Natural killer cell treated with Interleukin-12 subunit alpha and Interleukin-12 subunit beta and Interleukin-15 and Interleukin-18, amount 100 ng/mL, for 72 hours (primary cell): ENCODE measurements at regions not wholly inside any gene's neighbourhood (a gene's known extent, or its start where the extent isn't known, plus 50 kb on each side); places are given as distances from the start of the nearest gene placed in this dataset.

ENCODE experiments used
- ATAC-seq, 2 donors: fragments of 150-1000 bp; cut with Tn5 transposase in 1 of 2; sonication (Bioruptor Pico), chemical (Tn5 transposase) in 1 of 2; 2 replicates each; pipeline ENCODE4 v1.10.0; 2021
- DNase-seq: peaks from one replicate; pipeline ENCODE4 v3.0.0; 2022; ENCODE audit warnings: low spot score
- H3K27ac Mint-ChIP-seq, 2 donors: 1 replicate in 1 of 2; 2 replicates in 1 of 2; pipeline ENCODE4 v1.8.0; 2022; ENCODE audit warnings: mixed read lengths in 2 of 2, mild to moderate bottlenecking in 1 of 2, moderate library complexity in 1 of 2
- H3K27me3 Mint-ChIP-seq, 2 donors: 1 replicate in 1 of 2; 2 replicates in 1 of 2; pipeline ENCODE4 v1.8.0; 2022; ENCODE audit warnings: mixed read lengths in 2 of 2
- H3K36me3 Mint-ChIP-seq: one replicate; pipeline ENCODE4 v1.8.0; 2022; ENCODE audit warnings: mixed read lengths
- H3K4me1 Mint-ChIP-seq, 2 donors: 1 replicate in 1 of 2; 2 replicates in 1 of 2; pipeline ENCODE4 v1.8.0; 2022; ENCODE audit warnings: low read depth in 2 of 2, mixed read lengths in 2 of 2, mild to moderate bottlenecking in 1 of 2
- H3K4me3 Mint-ChIP-seq: one replicate; pipeline ENCODE4 v1.8.0; 2022; ENCODE audit warnings: mixed read lengths
- H3K9me3 Mint-ChIP-seq: 2 replicates; pipeline ENCODE4 v1.8.0; 2022; ENCODE audit warnings: mixed read lengths

DNA sequence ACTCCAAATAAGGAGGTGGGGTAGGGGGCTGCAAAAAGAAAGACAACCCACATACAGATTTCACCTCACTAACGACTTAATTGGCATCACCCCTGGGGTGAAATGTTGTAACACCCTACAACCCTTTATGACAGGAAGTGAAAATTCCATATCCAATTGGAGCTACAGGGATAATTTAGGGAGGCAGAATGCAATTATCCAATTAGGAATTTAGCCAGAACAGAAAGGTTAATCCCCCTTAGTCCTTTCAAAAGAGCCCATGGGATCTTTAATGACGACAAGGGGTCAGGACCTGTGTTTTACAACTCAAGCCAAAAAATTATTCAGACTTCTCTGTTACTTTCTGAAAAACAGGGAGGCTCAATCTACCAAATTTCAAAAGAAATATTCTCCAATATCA, 1027.1 kb downstream of the TMEM182 start:
- DNase-seq (no peak), ATAC-seq (no peak)
- H3K27me3 Mint-ChIP-seq: no peaks in the 10 kb centered on the region
- no peaks in the 10 kb centered on the region for H3K36me3 Mint-ChIP-seq
- no peak overlapping the region for H3K27ac Mint-ChIP-seq
- no peaks in the 10 kb centered on the region for H3K4me1 Mint-ChIP-seq
- H3K9me3 Mint-ChIP-seq: peaks cover 7% of the 10 kb centered on the region
- no peak overlapping the region for H3K4me3 Mint-ChIP-seq

DNA sequence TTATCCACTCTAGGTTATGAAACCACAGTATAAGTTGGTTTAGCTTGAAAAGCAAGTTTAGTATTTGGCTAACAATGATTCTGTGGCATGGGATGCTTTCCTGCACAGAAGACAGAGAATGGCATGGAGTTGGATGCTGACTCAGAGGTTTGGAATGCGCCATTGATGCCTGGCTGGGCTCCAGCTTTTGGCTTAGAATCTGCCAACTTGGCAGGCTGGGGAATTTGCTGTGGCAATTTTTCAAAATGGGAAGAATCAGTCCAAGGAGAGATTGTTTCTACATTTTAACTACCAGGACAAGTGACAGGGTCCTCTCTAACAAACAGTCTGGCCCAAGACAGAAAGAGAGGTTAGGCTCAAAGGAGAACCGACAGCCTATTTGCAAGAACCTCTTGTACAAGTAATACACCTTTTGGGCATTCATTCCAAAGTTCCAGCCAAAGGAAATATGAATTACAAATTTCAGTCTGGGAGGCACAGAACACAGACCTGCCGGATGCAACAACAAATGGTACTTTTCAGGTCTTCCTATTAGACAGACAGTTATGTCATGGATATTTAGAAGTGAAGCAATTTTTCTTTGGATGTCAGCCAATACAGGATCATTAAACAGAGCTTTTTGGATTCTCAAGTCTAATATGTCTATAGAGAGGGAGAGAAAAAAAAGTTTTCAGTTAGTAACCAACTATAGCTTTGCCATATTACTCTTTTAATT, 1027.7 kb downstream of the TMEM182 start:
- Mint-ChIP-seq H3K27ac (no peak overlapping the region), H3K4me3 (no peak overlapping the region), H3K36me3 (no peaks in the 10 kb centered on the region), H3K9me3 (peaks cover 7% of the 10 kb centered on the region), H3K4me1 (no peaks in the 10 kb centered on the region), H3K27me3 (no peaks in the 10 kb centered on the region)
- ATAC-seq (no peak), DNase-seq (no peak)

DNA sequence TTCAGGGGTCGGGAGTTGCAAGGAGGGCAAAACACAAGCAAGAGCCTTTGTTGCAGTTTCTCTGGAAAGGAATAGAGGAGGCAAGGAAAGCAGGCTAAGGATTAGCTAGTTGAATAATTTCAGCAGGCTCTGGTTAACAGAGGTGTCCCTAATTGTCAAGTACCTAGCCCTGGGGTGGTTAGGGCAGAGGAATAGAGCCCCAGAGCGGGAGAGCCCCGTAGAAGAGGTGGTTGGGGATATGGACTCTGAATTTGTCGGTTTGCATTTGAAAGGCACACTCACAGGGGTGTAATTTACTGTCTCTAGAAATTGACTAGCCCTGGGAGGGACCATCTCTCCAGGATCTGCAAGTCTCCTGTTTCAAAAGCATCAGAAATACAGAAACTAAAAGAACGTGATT, 1030.2 kb downstream of the TMEM182 start:
- Mint-ChIP-seq H3K4me1 (no peaks in the 10 kb centered on the region), H3K36me3 (no peaks in the 10 kb centered on the region), H3K27me3 (no peaks in the 10 kb centered on the region), H3K27ac (no peak overlapping the region), H3K9me3 (peaks cover 15% of the 10 kb centered on the region), H3K4me3 (no peak overlapping the region)
- ATAC-seq: no peak
- no peak for DNase-seq

DNA sequence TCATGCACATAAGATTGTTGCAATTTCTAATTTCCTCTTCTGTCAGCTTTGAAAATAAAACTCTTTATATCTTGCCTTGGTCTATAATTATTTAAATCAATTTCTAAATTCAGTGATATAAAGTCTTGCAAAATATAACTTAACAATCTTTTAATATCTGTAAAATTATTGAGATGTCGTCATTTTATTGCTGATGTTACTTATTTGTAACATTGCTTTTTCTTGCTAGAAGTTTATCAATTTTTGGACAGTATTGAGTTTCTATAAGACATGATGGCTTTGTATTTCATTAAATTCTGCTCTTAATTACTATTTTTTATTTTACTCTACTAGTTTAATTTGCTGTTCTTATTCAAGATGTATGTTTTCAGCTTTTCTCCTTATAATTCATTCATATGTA, 1036.5 kb downstream of the TMEM182 start:
- ATAC-seq: no peak
- Mint-ChIP-seq H3K4me3 (no peak overlapping the region), H3K4me1 (no peaks in the 10 kb centered on the region), H3K27me3 (no peaks in the 10 kb centered on the region), H3K27ac (no peak overlapping the region), H3K36me3 (no peaks in the 10 kb centered on the region), H3K9me3 (peaks cover 21% of the 10 kb centered on the region)
- no peak for DNase-seq

DNA sequence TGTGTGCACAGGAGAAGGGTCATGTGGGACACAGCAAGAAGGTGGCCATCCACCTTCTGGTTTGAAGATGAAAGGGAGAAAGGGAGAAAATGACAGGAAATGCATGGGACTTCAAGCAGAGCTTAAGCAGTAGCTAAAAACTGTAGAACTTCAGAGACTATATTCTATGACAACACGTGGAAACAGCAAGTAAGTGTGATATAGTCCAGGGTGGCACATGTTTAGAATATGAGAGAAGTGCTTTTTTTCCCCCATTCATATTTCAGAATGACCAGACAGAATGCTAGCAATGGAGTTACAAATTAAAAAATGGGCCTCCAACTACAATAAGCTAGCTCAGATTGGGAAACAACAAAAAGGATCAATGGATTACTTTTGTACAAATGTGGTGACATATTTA, 1042.2 kb downstream of the TMEM182 start:
- H3K27ac Mint-ChIP-seq: no peak overlapping the region
- ATAC-seq: no peak

DNA sequence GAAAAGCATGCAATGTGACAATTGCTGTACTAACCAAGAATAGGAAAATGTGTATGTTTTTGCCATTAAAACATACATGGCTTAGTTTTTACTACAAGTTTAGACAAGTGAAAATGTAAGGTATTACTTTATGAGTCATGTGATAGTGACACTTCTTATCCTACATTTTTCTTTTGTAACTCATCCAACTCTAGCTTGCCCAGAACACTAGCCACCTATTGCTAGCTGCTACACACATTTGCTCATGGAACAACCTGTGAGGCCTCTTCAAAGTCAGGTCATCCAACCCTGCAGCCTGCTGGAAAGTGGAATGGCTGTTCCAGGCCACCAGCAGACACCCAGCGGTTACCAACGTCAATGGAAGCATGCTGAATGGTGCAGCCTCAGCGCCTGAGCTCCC, 1043.9 kb downstream of the TMEM182 start:
- ATAC-seq (no peak), DNase-seq (no peak)
- H3K27ac Mint-ChIP-seq: no peak overlapping the region
- H3K36me3 Mint-ChIP-seq: no peaks in the 10 kb centered on the region
- no peak overlapping the region for H3K4me3 Mint-ChIP-seq
- H3K27me3 Mint-ChIP-seq: no peaks in the 10 kb centered on the region
- H3K9me3 Mint-ChIP-seq: peaks cover 21% of the 10 kb centered on the region
- no peaks in the 10 kb centered on the region for H3K4me1 Mint-ChIP-seq

More for the DNA sequence above, 1042.2 kb downstream of the TMEM182 start:
- no peaks in the 10 kb centered on the region for H3K27me3 Mint-ChIP-seq
- no peaks in the 10 kb centered on the region for H3K36me3 Mint-ChIP-seq
- DNase-seq: no peak
- no peak overlapping the region for H3K4me3 Mint-ChIP-seq
- H3K4me1 Mint-ChIP-seq: no peaks in the 10 kb centered on the region
- peaks cover 18% of the 10 kb centered on the region for H3K9me3 Mint-ChIP-seq

DNA sequence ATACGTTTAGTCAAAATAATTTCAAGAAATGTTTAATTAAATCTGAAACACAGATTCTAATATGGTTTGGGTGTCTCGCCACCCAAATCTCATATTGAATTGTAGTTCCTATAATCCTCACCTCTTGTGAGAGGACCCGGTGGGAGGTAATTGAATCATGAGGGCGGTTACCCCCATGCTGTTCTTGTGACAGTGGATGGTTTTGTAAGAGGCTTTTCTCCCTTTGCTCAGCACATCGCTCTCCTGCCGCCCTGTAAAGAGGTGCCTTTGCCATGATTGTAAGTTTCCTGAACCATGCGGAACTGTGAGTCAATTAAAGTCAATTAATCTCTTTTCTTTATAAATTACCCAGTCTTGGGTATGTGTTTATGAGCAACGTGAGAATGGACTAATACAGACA, 1045.1 kb upstream of the POU3F3 start:
- ATAC-seq (no peak), DNase-seq (no peak)
- H3K36me3 Mint-ChIP-seq: peaks cover 4% of the 10 kb centered on the region
- H3K27me3 Mint-ChIP-seq: no peaks in the 10 kb centered on the region
- peaks cover 5% of the 10 kb centered on the region for H3K9me3 Mint-ChIP-seq
- no peaks in the 10 kb centered on the region for H3K4me1 Mint-ChIP-seq
- no peak overlapping the region for H3K4me3 Mint-ChIP-seq
- H3K27ac Mint-ChIP-seq: no peak overlapping the region

DNA sequence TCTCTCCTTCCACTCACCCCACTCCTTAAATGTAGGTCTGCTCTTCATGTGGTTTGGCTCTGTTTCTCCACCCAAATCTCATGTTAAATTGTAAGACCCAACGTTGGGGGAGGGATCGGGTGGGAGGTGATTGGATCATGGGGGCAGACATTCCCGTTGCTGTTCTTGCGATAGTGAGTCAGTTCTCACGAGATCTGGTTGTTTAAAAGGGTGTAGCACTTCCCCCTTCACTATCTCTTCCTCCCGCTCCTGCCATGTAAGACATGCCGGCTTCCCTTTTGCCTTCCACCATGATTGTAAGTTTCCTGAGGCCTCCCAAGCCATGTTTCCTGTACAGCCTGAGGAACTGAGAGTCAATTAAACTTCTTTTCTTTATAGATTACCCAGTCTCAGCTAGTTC, 1044.5 kb upstream of the POU3F3 start:
- ATAC-seq (no peak), DNase-seq (no peak)
- no peaks in the 10 kb centered on the region for H3K27me3 Mint-ChIP-seq
- H3K4me3 Mint-ChIP-seq: no peak overlapping the region
- no peak overlapping the region for H3K27ac Mint-ChIP-seq
- H3K9me3 Mint-ChIP-seq: peaks cover 4% of the 10 kb centered on the region
- H3K36me3 Mint-ChIP-seq: peaks cover 4% of the 10 kb centered on the region
- H3K4me1 Mint-ChIP-seq: no peaks in the 10 kb centered on the region

DNA sequence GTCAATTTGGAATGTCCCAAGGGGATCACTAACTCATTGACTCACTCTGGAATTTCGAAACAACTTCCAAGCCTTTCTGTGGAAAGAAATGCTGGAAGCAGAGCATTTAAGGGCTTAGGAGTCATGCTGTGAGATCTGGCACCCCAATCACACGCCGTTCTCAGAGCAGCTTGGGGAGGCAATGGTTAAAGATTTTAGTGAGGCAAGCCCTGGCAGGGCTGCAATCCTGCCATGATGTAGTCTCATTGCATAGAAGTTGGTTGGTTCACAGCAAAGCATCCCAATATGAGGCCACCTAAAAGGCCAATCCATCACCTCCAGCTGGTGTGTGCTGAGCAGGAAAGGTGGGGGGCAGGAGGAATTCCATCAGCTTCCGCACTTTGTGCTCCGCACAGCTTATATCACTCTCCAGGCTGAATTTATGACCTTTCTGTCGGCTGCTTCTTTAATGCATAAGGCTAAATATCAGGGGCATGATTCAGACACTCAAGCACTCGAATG, 1043.9 kb upstream of the POU3F3 start:
- Mint-ChIP-seq H3K4me1 (no peaks in the 10 kb centered on the region), H3K9me3 (peaks cover 4% of the 10 kb centered on the region), H3K4me3 (no peak overlapping the region), H3K36me3 (peaks cover 4% of the 10 kb centered on the region), H3K27me3 (no peaks in the 10 kb centered on the region), H3K27ac (no peak overlapping the region)
- DNase-seq (no peak), ATAC-seq (no peak)

DNA sequence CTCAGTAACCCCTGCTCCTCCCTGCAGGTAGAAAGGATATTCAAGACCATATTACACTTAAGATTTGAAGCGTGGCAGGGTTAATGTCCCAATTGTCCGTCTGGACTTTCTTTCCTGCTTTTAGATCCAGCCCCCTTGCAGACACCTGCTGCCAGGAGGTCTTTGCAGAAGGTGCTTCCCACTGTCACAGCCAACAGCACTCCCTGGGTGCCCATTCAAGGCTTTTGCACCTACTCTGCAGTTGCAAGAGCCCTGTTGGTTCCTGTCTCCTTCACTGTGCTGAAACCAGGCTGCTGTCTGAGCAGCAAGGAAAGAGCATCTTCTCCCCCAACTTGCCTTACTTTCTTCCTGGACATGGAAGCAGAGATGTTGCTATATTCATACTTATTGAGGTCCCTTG, 1043.0 kb upstream of the POU3F3 start:
- Mint-ChIP-seq H3K4me3 (no peak overlapping the region), H3K9me3 (peaks cover 4% of the 10 kb centered on the region), H3K27me3 (no peaks in the 10 kb centered on the region), H3K4me1 (no peaks in the 10 kb centered on the region), H3K27ac (no peak overlapping the region), H3K36me3 (peaks cover 4% of the 10 kb centered on the region)
- DNase-seq (no peak), ATAC-seq (no peak)

DNA sequence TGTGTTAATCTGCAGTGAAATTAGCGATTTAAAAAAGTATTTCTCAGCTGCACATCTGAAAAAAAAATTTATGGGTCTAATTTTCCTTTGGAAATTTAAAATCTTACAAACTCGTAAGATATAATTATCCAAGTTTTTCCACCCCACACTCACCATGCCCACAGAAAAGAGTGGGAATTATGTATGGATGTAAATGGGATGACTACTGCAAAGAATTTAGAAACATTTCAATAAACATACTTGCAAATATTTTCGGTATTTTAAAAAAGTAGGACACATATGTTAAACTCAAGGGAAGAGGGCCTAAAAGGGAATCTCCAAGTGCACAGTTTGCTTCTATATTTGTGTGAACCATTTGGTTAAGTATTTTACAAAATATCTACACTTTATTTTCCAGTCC, 1039.9 kb upstream of the POU3F3 start:
- Mint-ChIP-seq H3K36me3 (peaks cover 4% of the 10 kb centered on the region), H3K27me3 (no peaks in the 10 kb centered on the region), H3K27ac (no peak overlapping the region), H3K4me1 (no peaks in the 10 kb centered on the region), H3K4me3 (no peak overlapping the region), H3K9me3 (peaks cover 13% of the 10 kb centered on the region)
- DNase-seq: no peak
- ATAC-seq: no peak

DNA sequence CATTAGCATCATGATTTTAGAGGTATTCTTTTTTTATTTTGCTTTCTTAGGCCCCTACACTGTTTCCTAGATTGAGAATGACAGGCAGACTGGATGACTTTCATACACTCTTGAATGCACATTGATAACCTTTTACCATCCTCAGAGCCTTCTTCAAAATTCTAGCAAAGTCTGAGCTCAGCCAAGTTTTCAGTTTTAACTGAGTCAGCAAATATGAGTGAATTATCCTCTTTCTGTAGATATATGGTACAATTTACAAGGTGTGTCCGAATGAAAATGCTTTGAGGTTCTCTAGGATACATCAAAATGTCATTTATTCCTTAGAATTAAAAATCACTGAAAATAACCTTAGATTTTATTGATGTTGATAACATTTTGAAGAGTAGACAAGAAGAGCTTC, 1038.2 kb upstream of the POU3F3 start:
- Mint-ChIP-seq H3K9me3 (peaks cover 12% of the 10 kb centered on the region), H3K27ac (no peak overlapping the region), H3K4me1 (no peaks in the 10 kb centered on the region), H3K4me3 (no peak overlapping the region), H3K27me3 (no peaks in the 10 kb centered on the region), H3K36me3 (peaks cover 4% of the 10 kb centered on the region)
- ATAC-seq (no peak), DNase-seq (no peak)

DNA sequence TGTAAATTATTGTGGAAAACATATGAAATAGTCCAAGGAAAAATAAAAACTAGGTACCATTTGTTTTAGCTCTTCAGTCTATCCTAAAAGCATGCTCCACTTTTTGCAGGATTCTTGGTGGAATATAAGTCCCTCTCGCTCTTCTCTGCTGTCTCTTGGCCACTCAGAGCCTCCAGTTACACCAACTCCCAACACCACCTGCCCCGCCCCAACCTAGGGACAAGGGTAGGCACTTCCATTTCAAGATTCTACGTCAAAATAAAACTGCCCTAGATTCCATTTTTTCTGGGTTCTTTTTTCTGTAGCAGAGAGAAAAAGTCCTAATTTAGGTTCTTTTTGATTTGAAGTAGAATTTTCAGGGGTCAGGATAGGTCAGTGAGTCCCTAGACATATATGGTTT, 1036.2 kb upstream of the POU3F3 start:
- no peaks in the 10 kb centered on the region for H3K36me3 Mint-ChIP-seq
- no peaks in the 10 kb centered on the region for H3K27me3 Mint-ChIP-seq
- ATAC-seq: no peak
- no peaks in the 10 kb centered on the region for H3K4me1 Mint-ChIP-seq
- H3K4me3 Mint-ChIP-seq: no peak overlapping the region
- DNase-seq: no peak
- H3K27ac Mint-ChIP-seq: no peak overlapping the region
- peaks cover 12% of the 10 kb centered on the region for H3K9me3 Mint-ChIP-seq

DNA sequence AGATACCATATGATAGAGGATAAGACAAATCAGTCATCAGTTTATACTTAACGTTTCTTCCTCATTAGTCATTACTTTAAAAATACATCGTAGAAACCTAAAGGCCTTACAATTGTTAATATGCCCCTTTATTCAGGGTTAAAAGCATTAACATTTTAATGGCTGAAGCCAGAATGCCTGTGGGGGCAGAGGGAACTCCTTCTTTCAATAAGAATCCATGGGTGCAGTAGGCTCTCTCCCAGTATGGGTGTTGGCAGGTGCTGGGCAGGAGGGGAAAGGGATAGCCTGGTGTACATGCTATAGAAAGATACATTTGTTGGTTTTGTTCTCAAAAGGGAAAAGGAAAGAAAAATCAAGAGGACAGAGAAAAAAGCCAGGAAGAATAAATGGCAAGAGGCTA, 1035.7 kb upstream of the POU3F3 start:
- Mint-ChIP-seq H3K9me3 (peaks cover 15% of the 10 kb centered on the region), H3K27me3 (no peaks in the 10 kb centered on the region), H3K4me1 (no peaks in the 10 kb centered on the region), H3K4me3 (no peak overlapping the region), H3K27ac (no peak overlapping the region), H3K36me3 (no peaks in the 10 kb centered on the region)
- ATAC-seq (no peak), DNase-seq (no peak)

DNA sequence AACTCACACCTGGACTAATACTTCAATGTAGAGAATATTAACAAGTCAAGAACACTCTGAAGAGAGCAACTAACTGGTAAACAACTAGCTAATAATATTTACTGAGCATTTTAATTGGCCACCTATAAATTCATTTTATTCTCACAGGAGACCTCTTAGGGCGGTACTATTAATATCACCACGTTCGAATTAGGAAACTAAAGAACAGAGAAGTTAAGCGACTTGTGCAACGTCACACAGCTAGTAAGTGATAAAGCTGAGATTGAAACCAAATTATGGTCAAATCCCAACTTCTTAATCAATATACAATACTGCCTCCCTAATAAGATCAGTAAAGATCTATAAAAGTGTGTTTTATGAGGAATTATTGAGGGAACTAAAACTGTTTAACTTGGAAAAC, 1034.3 kb upstream of the POU3F3 start:
- H3K36me3 Mint-ChIP-seq: no peaks in the 10 kb centered on the region
- DNase-seq (no peak), ATAC-seq (no peak)
- H3K27ac Mint-ChIP-seq: no peak overlapping the region
- no peaks in the 10 kb centered on the region for H3K4me1 Mint-ChIP-seq
- H3K4me3 Mint-ChIP-seq: no peak overlapping the region
- H3K9me3 Mint-ChIP-seq: peaks cover 15% of the 10 kb centered on the region
- no peaks in the 10 kb centered on the region for H3K27me3 Mint-ChIP-seq
